ENCODE measurements at regions not wholly inside any gene's neighbourhood (a gene's known extent, or its start where the extent isn't known, plus 50 kb on each side); places are given as distances from the start of the nearest gene placed in this dataset.
A peak's percentile ranks its signal among the peaks of the same experiment; 100 is the strongest.

DNA sequence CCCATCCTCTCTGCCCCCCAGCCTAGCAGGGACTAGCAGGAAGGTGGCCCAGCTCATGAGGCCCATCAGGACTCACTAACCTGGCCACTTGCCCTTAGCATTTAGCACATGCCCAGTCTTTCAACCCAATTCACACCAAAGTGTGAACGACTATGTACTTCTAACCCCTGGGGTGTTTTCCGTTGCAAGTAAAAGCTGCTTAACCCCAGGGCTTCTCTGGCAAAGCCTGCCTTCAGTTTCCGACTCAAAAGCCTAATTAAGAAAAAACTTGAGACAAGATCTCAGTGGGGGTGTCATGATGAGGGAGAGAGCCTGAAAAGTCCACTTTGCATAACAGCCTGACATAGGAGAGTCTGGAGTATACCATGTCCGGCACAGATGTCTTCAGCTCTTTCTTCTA, 347.8 kb downstream of the MN1 start:
- WGBS (ENCODE audit: extremely low coverage, insufficient coverage, low lambda C conversion rate), result no CpG with 5 or more reads among the region's 4 CpGs
- peaks cover 22% of the 10 kb centered on the region for H3K4me1 ChIP-seq (ENCODE audit: control insufficient read depth, low read depth, low read length)
- H3K56ac ChIP-seq (ENCODE audit: low read length), result peak overlapping the region; percentile 35
- no peak overlapping the region for H3K27ac ChIP-seq (ENCODE audit: low read depth, low read length)
- H4K5ac ChIP-seq (ENCODE audit: low read length), result no peak overlapping the region
- H3K4me2 ChIP-seq (ENCODE audit: low read length), result peak overlapping the region; percentile 6
- H2BK5ac ChIP-seq (ENCODE audit: low read length), result peak overlapping the region; percentile 5
- peak; percentile 94 for DNase-seq
- H3K36me3 ChIP-seq (ENCODE audit: control insufficient read depth, insufficient read depth, low read length), result no peaks in the 10 kb centered on the region
- H2BK120ac ChIP-seq (ENCODE audit: low read depth, low read length), result no peak overlapping the region
- H3K9ac ChIP-seq (ENCODE audit: low read length), result no peak overlapping the region
- no peak overlapping the region for H2BK15ac ChIP-seq (replicated peaks; ENCODE audit: low read depth)
- no peak overlapping the region for H3K4ac ChIP-seq (ENCODE audit: low read depth, low read length)
- no peak overlapping the region for H4K8ac ChIP-seq (ENCODE audit: low read depth, low read length)
- H3K4me3 ChIP-seq (ENCODE audit: low read length), result no peak overlapping the region
- H3K23ac ChIP-seq (ENCODE audit: low read length), result no peak overlapping the region
- no peak overlapping the region for H2AK5ac ChIP-seq (ENCODE audit: low read length)
- H3K18ac ChIP-seq (ENCODE audit: low read length), result peak overlapping the region; percentile 31
- H3K79me2 ChIP-seq (ENCODE audit: control insufficient read depth, insufficient read depth, low read length), result no peaks in the 10 kb centered on the region
- no peaks in the 10 kb centered on the region for H3K79me1 ChIP-seq (ENCODE audit: low read length)
- no peaks in the 10 kb centered on the region for H3K27me3 ChIP-seq (ENCODE audit: insufficient read depth, low read length, poor library complexity)

DNA sequence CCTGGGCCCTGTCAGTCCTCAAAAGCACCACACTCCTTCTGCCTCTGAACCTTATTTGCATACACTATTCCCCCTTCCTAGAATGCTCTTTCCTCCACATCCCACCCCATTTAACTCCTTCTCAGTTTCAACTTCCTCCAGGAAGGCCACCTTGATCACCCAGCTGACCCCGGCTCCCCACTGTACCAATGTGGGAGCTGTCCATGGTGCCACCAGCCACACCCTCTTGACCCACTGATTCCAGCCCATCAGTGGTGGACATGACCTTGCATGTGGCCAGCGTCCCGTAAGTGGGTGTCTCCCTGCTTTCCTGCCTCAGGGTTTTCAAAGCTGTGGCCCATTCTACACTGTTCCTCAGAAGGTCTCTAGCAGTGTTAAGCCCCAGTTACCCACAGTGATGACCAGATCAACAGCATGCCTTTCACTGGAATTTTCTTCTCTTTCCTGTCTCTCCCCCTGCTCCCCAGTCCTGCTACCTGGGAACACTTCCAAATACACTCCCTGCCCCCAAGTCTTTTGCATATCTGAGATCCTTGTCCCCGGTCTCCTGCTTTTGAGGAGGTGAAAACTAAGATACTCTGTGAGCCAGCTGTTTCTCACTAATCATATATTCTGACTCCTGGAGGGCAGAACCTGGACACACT, 346.6 kb downstream of the MN1 start:
- WGBS (ENCODE audit: extremely low coverage, insufficient coverage, low lambda C conversion rate), result no CpG with 5 or more reads among the region's 4 CpGs
- H2AK5ac ChIP-seq (ENCODE audit: low read length), result peak overlapping the region; percentile 38
- no peaks in the 10 kb centered on the region for H3K79me2 ChIP-seq (ENCODE audit: control insufficient read depth, insufficient read depth, low read length)
- H3K36me3 ChIP-seq (ENCODE audit: control insufficient read depth, insufficient read depth, low read length), result no peaks in the 10 kb centered on the region
- no peak overlapping the region for H4K5ac ChIP-seq (ENCODE audit: low read length)
- peak; percentile 59 for DNase-seq
- no peak overlapping the region for H2BK120ac ChIP-seq (ENCODE audit: low read depth, low read length)
- H3K27ac ChIP-seq (ENCODE audit: low read depth, low read length), result no peak overlapping the region
- no peaks in the 10 kb centered on the region for H3K79me1 ChIP-seq (ENCODE audit: low read length)
- H2BK5ac ChIP-seq (ENCODE audit: low read length), result no peak overlapping the region
- no peak overlapping the region for H3K4me2 ChIP-seq (ENCODE audit: low read length)
- no peak overlapping the region for H3K56ac ChIP-seq (ENCODE audit: low read length)
- no peak overlapping the region for H3K23ac ChIP-seq (ENCODE audit: low read length)
- H2BK15ac ChIP-seq (replicated peaks; ENCODE audit: low read depth), result no peak overlapping the region
- H3K4ac ChIP-seq (ENCODE audit: low read depth, low read length), result no peak overlapping the region
- no peak overlapping the region for H4K8ac ChIP-seq (ENCODE audit: low read depth, low read length)
- H3K4me1 ChIP-seq (ENCODE audit: control insufficient read depth, low read depth, low read length), result peaks cover 22% of the 10 kb centered on the region
- no peak overlapping the region for H3K4me3 ChIP-seq (ENCODE audit: low read length)
- H3K18ac ChIP-seq (ENCODE audit: low read length), result no peak overlapping the region
- H3K9ac ChIP-seq (ENCODE audit: low read length), result no peak overlapping the region
- H3K27me3 ChIP-seq (ENCODE audit: insufficient read depth, low read length, poor library complexity), result no peaks in the 10 kb centered on the region

DNA sequence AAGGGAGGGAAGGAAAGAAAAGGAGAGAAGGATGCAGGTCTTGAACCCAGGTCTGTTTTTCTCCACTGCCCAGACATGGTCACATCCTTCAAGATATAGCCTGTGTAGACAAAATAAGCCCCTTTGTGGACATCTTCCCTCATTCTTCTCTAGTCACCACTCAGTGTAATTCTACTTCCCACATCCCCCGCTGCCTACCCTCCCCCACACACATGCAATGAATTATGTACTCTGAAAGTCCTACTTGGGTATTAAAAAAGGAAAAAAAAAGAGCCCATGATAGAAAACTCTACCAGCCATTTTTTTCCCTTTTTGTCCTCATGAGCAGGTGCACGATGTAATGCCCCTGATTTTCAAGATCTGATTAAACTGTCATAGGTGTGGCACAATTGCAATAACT, 346.0 kb downstream of the MN1 start:
- Histone ChIP-seq H3K79me2 (ENCODE audit: control insufficient read depth, insufficient read depth, low read length) (no peaks in the 10 kb centered on the region), H3K18ac (ENCODE audit: low read length) (no peak overlapping the region), H3K23ac (ENCODE audit: low read length) (no peak overlapping the region), H3K4me2 (ENCODE audit: low read length) (no peak overlapping the region), H2AK5ac (ENCODE audit: low read length) (no peak overlapping the region), H3K36me3 (ENCODE audit: control insufficient read depth, insufficient read depth, low read length) (no peaks in the 10 kb centered on the region), H2BK5ac (ENCODE audit: low read length) (no peak overlapping the region), H3K4me1 (ENCODE audit: control insufficient read depth, low read depth, low read length) (peaks cover 22% of the 10 kb centered on the region), H3K4ac (ENCODE audit: low read depth, low read length) (no peak overlapping the region), H2BK15ac (replicated peaks; ENCODE audit: low read depth) (no peak overlapping the region), H3K56ac (ENCODE audit: low read length) (no peak overlapping the region), H2BK120ac (ENCODE audit: low read depth, low read length) (no peak overlapping the region), H3K79me1 (ENCODE audit: low read length) (no peaks in the 10 kb centered on the region), H4K8ac (ENCODE audit: low read depth, low read length) (no peak overlapping the region), H3K4me3 (ENCODE audit: low read length) (no peak overlapping the region), H3K9ac (ENCODE audit: low read length) (no peak overlapping the region), H3K27me3 (ENCODE audit: insufficient read depth, low read length, poor library complexity) (no peaks in the 10 kb centered on the region), H4K5ac (ENCODE audit: low read length) (no peak overlapping the region), H3K27ac (ENCODE audit: low read depth, low read length) (no peak overlapping the region)
- no CpG with 5 or more reads among the region's 2 CpGs for WGBS (ENCODE audit: extremely low coverage, insufficient coverage, low lambda C conversion rate)
- no peak for DNase-seq

DNA sequence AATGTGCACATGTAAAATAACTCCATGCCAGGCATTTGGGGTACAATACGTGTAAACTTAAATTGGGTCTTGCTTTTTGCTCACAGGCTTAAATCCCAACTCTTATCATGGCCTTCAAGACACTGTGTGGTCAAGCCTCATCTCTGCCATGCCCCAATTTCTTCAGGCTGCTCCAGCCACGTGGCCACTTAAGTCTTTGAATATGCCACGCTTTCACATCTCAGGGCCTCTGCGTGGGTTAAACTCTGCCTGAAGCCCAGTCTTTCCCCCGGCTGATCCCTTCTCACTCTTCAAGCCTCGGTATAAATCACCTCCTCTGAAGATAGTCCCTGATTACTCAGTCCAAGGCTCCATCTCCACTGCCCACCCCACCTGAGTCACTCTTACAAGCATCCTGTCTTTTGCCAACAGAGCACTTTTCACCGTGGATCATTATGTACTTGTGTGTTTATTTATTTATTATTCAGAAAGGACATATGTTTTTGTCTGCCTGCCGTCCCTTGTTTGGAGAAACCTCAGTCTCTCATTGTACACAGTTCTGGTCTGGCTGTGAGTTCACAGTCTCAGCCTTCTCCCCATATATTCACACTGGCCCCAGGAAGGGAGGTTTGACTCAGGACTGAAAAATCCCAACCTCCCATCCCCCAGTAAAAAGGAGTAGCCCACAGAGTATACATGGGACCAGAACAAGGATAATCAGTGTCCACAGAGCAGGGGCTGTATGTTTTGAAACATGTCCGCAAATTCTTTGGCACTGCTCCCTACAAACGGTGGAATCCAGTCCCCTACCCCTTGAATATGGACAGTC, 344.7 kb downstream of the MN1 start:
- Histone ChIP-seq H3K18ac (ENCODE audit: low read length) (no peak overlapping the region), H2BK120ac (ENCODE audit: low read depth, low read length) (no peak overlapping the region), H4K5ac (ENCODE audit: low read length) (no peak overlapping the region), H3K56ac (ENCODE audit: low read length) (peak overlapping the region; percentile 50), H3K79me1 (ENCODE audit: low read length) (no peaks in the 10 kb centered on the region), H3K4me3 (ENCODE audit: low read length) (no peak overlapping the region), H3K4ac (ENCODE audit: low read depth, low read length) (no peak overlapping the region), H2BK5ac (ENCODE audit: low read length) (peak overlapping the region; percentile 20), H3K4me1 (ENCODE audit: control insufficient read depth, low read depth, low read length) (peaks cover 31% of the 10 kb centered on the region), H2BK15ac (replicated peaks; ENCODE audit: low read depth) (no peak overlapping the region), H2AK5ac (ENCODE audit: low read length) (no peak overlapping the region), H3K23ac (ENCODE audit: low read length) (no peak overlapping the region), H3K9ac (ENCODE audit: low read length) (no peak overlapping the region), H4K8ac (ENCODE audit: low read depth, low read length) (no peak overlapping the region), H3K36me3 (ENCODE audit: control insufficient read depth, insufficient read depth, low read length) (no peaks in the 10 kb centered on the region), H3K4me2 (ENCODE audit: low read length) (no peak overlapping the region), H3K79me2 (ENCODE audit: control insufficient read depth, insufficient read depth, low read length) (no peaks in the 10 kb centered on the region), H3K27me3 (ENCODE audit: insufficient read depth, low read length, poor library complexity) (no peaks in the 10 kb centered on the region), H3K27ac (ENCODE audit: low read depth, low read length) (no peak overlapping the region)
- DNase-seq, result peak; percentile 57
- no CpG with 5 or more reads among the region's 10 CpGs for WGBS (ENCODE audit: extremely low coverage, insufficient coverage, low lambda C conversion rate)

DNA sequence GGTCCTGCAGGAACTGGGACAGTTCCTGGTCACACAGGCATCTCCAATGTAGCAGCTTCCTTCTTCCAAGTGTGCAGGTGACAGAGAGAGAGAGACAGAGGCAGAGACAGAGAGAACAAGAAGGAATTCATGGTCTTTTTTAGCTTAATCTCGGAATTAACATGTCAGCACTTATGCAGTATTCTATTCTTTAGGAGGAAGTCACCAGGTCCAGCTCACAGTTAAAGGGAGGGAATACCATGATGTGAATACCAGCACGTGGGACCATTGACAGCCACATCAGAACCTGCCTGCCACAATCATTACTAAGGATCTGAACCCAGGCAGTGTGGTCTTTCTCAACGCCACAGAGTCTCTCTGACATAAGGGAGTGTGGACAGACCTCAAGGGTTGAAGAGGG, 341.6 kb downstream of the MN1 start:
- Histone ChIP-seq H3K79me2 (ENCODE audit: control insufficient read depth, insufficient read depth, low read length) (no peaks in the 10 kb centered on the region), H4K5ac (ENCODE audit: low read length) (no peak overlapping the region), H3K36me3 (ENCODE audit: control insufficient read depth, insufficient read depth, low read length) (no peaks in the 10 kb centered on the region), H2BK15ac (replicated peaks; ENCODE audit: low read depth) (no peak overlapping the region), H2BK5ac (ENCODE audit: low read length) (no peak overlapping the region), H3K18ac (ENCODE audit: low read length) (no peak overlapping the region), H2AK5ac (ENCODE audit: low read length) (no peak overlapping the region), H2BK120ac (ENCODE audit: low read depth, low read length) (no peak overlapping the region), H3K9ac (ENCODE audit: low read length) (no peak overlapping the region), H3K4me2 (ENCODE audit: low read length) (no peak overlapping the region), H3K27ac (ENCODE audit: low read depth, low read length) (no peak overlapping the region), H3K23ac (ENCODE audit: low read length) (no peak overlapping the region), H3K79me1 (ENCODE audit: low read length) (no peaks in the 10 kb centered on the region), H4K8ac (ENCODE audit: low read depth, low read length) (no peak overlapping the region), H3K4me3 (ENCODE audit: low read length) (no peak overlapping the region), H3K4ac (ENCODE audit: low read depth, low read length) (no peak overlapping the region), H3K4me1 (ENCODE audit: control insufficient read depth, low read depth, low read length) (peaks cover 17% of the 10 kb centered on the region), H3K56ac (ENCODE audit: low read length) (no peak overlapping the region), H3K27me3 (ENCODE audit: insufficient read depth, low read length, poor library complexity) (no peaks in the 10 kb centered on the region)
- peak; percentile 22 for DNase-seq
- WGBS (ENCODE audit: extremely low coverage, insufficient coverage, low lambda C conversion rate), result no CpG with 5 or more reads among the region's 3 CpGs

All from mesendoderm (in vitro differentiated cells).